GM13976 (cell line): ENCODE measurements at regions not wholly inside any gene's neighbourhood (a gene's known extent, or its start where the extent isn't known, plus 50 kb on each side); places are given as distances from the start of the nearest gene placed in this dataset.

Experiments
- DNase-seq: peaks from one replicate; pipeline ENCODE4 v3.0.0; 2012; ENCODE audit warnings: low spot score
- in situ Hi-C: fragments of 300-500 bp; cut with MboI; formaldehyde crosslinking; loops from one replicate; pipeline ENCODE4 v1.12.0; 2022; ENCODE audit warnings: low sequenced_read_pairs, mixed read lengths, inconsistent platforms; ENCODE audit not compliant: unreplicated experiment
- TF ChIP-seq, protein P1 (sequence below): IDR thresholded peaks from 2 replicates; pipeline ENCODE4 v1.5.1; 2012; ENCODE audit warnings: borderline replicate concordance, mild to moderate bottlenecking; ENCODE audit not compliant: insufficient read depth; ENCODE audit errors: extremely low read depth, missing control alignments, control extremely low read depth

DNA sequence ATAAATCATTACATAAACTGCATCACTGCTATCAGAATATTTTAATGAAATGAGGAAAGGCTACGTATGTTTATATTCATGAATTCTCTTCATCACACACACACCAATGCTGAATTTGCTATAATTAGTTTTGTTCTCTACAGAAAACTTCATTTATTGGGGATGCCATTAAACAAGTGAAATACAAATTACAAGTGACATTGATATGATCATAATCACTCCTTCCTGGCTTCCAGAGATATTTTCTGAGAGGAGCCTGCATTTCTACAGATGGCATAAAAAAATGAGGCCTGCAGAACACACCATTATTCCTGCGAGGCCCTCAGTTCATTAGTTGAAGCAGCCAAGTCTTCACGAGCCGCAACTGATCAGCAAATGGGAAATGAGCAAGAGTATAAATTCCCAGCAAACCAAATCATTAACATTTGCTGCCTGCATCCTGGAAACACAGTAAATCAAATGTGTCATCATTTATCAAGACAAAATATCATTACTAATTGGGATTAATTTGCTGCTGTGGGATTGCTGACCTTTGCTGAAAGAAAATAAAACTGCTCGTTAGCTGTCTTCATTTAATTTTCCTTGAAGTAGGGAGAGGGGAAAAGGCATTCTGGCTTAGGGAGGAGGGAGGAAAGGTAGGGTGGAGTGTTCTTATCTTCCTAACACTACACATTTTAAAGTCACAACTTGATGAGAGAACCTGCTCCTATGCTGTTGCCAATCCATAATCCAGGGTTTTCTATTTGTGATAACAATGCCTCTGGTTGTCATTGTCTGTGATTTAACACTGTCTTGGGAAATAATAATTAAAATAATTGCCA, 921.9 kb downstream of the SQOR start:
- DNase-seq: no peak
- TF ChIP-seq, protein P1, sequence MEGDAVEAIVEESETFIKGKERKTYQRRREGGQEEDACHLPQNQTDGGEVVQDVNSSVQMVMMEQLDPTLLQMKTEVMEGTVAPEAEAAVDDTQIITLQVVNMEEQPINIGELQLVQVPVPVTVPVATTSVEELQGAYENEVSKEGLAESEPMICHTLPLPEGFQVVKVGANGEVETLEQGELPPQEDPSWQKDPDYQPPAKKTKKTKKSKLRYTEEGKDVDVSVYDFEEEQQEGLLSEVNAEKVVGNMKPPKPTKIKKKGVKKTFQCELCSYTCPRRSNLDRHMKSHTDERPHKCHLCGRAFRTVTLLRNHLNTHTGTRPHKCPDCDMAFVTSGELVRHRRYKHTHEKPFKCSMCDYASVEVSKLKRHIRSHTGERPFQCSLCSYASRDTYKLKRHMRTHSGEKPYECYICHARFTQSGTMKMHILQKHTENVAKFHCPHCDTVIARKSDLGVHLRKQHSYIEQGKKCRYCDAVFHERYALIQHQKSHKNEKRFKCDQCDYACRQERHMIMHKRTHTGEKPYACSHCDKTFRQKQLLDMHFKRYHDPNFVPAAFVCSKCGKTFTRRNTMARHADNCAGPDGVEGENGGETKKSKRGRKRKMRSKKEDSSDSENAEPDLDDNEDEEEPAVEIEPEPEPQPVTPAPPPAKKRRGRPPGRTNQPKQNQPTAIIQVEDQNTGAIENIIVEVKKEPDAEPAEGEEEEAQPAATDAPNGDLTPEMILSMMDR: no peak
- in situ Hi-C loops: no loop called here

DNA sequence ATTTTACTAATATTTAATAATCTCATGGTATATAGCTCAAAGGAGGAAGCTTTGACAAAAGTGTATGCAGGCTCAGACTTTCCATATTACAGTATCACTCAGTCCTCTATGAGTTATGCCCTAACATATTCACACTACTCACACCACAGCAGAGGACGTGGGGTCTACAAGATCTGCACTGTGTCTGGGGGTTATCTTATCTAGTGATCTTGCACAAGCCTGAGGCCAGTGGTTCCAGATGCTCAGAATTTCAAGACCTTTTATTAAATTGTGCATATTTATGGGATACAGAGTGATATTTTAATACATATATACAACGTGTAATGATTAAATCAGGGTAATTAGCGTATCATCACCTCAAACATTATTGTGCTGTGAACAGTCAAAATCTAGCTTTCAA, 933.1 kb downstream of the SQOR start:
- in situ Hi-C loops: no loop called here

DNA sequence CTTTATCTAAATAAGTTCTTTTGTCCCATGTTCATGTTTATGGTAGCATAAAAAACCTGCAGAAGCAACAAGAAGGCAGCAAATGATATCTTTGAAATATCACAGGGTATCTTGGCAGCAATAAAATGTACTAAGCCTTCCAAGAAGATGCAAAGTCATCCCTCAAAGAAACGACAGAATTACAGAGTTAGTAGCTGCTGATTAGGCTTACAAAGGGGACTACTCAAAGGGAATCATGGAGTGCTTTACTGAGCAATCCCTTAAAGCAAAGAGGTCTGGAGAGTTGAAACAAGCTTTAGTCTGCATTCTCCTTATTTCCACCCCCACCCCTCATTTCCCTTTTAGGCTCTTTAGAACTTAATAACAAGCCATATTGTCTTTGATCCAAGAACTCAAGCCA, 935.0 kb downstream of the SQOR start:
- no peak for DNase-seq
- TF ChIP-seq, protein P1: no peak
- in situ Hi-C loops: no loop called here

More for the DNA sequence above, 933.1 kb downstream of the SQOR start:
- TF ChIP-seq, protein P1: no peak
- DNase-seq: no peak

DNA sequence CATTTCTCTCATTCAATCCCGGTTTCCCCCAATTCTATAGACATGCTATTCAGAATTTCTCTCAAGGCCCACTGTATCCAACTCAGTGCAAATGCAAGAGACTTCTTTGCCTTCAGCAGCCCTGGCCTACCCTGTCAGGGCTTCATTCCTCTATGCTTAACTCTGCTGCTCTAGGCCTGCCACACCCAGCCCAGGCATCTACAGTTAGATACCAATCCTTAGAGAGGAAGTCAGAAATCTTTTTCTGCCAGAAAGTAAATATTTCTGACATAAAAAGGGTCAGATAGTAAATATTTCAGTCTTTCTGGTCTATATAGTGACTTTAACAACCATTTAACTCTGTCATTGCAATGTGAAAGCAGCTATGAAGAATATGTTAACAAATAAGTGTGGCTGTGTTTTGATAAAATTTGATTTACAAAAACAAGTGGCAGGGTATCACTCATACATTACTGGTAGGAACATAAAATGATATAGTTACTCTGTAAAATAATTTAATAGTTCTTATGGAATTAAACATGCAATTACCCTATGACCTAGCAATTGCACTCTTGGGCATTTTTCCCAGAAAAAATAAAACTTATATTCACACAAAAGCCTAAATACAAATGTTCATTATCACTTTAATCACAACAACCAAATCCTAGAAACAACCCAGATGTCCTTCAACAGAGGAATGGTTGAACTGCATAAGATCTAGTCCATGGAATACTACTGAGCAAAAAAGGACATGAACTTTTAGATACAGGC, 942.0 kb downstream of the SQOR start:
- in situ Hi-C loops: no loop called here
- TF ChIP-seq, protein P1: no peak
- DNase-seq: no peak

DNA sequence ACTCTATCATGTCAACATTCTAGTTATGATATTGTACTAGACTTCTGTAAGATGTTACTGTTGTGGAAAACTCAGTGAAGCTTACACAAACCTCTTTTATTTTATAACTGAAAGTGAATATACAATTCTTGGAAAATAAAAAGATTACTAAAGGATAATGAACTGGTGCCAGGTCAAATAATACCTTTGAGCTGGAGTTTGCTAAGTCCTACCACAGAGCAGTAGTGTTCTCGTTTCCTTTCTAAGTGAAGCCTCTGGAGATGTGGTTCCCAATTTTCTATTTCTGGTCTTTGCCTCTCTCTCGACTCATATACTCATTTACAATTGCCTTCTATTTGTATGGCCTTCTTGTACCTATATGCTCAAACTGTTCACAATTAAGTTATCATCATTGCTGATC, 942.9 kb downstream of the SQOR start:
- in situ Hi-C loops: no loop called here
- TF ChIP-seq, protein P1: no peak
- DNase-seq: no peak

DNA sequence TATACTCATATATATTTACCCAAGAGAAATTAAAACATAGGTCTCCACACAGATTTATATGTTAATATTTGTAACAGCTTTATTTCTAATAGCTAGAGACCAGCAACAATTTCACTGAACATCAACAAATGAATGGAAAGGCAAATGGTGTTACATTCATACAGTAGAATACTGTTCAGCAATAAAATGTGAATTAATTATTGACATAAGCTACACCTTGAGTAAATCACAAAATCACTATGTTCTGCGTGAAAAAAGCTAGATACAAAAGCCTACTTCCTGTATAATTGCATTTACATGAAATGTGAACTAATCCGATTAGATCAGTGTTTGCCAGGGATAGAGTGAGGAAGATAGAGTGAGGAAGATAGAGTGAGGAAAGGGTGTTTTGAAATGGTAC, 945.7 kb downstream of the SQOR start:
- no peak for DNase-seq
- in situ Hi-C loops: no loop called here
- TF ChIP-seq, protein P1: no peak
